Inflammatory macrophage (primary cell): ENCODE measurements at regions not wholly inside any gene's neighbourhood (a gene's known extent, or its start where the extent isn't known, plus 50 kb on each side); places are given as distances from the start of the nearest gene placed in this dataset.
"Not testable (repeated sequence)": the region's sequence is repeated elsewhere in the genome, so short reads cannot be mapped to it uniquely, and the experiment has no call there.

Experiments used
- DNase-seq, 2 donors: peaks; one replicate each; pipeline ENCODE4 v3.0.0-alpha.2; 2020 to 2022

DNA sequence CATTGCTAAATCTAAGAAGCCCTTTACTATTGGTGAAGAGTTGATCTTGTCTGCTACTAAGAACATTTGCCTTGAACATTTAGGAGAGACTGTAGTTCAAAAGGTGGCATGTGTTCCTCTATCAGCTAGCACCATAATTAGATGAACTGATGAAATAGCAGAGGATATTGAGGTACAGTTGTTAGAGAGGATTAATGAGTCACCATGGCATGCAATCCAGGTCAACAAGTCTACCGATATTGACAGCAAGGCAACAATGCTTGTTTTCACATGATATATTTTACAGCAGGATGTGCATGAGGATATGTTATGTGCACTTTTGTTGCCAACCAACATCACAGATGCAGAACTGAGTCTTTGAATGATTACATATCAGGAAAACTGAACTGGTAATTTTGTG is 134.3 kb upstream of the CDH9 start:
- DNase-seq = no peak

DNA sequence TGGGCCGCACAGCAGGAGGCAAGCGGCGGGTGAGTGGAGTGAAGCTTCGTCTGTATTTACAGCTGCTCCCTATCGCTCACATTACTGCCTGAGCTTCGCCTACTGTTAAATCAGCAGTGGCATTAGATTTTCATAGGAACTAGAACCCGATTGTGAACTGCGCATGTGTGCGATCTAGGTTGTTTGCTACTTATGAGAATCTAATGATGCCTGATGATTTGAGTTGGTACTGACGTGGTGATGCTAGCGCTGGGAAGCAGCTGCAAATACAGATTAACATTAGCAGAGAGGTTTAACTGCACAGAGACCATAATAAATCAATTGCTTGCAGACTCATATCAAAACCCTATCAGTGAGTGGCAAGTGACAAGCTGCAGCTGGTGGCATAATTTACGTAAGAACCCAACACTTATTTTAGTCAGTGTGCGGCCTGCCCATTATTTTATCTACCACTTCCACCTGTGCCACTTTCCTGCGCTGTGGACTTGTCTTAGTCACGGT is 133.4 kb upstream of the CDH9 start:
- DNase-seq = no peak

DNA sequence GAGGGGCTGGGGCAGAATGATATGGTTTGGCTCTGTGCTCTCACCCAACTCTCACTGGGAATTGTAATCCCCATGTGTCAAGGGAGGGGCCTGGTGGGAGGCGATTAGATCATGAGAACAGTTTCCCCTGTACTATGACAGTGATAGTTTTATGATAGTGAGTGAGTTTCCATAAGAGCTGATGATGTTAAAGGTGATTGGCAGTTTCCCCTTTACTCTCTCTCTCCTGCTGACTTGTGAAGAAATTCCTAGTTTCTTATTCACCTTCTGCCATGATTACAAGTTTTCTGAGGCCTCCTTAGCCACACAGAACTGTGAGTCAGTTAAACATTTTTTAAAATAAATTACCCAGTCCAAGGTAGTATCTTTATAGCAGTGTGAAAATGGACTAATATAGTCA is 120.4 kb upstream of the CDH9 start:
- DNase-seq = no peak

DNA sequence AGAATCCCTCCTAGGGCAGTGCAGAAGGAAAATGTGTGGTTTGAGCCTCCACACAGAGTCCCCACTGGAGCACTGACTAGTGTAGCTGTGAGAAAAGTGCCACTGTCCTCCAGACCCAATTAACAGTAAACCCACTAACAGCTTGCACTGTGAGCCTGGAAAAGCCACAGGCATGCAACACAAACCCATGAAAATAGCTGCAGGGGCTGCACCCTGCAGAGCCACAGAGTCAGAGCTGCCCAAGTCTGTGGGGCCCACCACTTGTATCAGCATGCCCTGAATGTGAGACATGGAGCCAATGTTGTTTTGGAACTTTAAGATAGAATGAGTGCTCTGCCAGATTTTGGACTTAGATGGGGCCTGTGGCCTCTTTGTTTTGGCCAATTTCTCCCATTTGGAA is 119.8 kb upstream of the CDH9 start:
- DNase-seq = no peak

DNA sequence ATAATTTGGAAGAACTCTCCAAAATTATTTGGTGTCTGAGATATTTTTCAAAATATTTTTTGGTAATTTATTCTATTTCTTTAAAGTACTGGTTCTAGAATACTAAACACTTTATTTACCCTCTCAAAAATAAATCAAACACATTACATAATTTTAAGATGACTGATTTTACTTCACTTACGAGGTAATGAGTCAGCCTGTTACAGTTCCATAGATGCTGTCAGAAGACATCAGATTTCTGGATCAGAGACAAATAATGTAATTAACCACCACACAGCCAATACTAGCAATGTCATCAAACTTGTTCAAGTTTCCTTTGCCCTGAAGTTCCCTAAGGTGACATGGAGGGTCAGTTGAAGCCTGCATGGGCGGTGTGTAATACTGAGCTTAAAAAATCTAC is 106.1 kb upstream of the CDH9 start:
- no peak for DNase-seq

DNA sequence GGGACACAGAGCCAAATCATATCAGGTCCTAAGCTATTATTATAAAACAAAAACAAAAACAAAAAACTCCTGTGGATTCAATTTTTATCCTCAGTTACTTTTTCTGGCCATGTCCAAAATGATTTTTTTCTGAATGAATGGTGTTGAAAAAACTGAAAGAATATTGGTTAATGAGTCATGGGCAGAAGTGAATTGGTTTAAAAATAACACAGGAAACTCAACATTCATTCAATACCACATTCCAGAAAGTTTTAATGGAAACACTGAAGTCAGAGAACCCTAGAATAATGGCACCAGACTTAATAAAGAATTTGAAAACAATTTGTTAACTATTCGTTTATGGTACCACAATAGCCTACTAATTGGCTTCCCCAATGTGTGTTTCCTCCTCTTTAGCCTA is 102.4 kb upstream of the CDH9 start:
- no peak for DNase-seq

DNA sequence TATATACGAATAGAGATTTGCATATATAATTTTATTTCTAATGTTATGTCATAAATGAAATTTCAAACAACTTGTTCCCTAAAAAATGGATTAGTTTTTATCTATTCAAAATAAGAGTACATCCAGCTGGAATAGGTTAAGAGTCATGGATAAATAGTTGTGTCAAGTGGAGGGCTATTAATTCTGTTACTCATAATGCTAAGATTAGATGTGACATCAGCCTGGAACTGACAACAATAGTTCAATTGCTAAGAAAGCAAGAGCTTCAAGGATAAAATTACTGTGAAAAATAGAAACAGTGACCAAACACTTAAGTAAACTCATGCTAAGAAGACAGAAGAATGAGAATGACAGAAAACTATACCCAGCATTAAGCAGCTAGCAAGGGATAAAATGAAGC is 92.2 kb upstream of the CDH9 start:
- DNase-seq = no peak

DNA sequence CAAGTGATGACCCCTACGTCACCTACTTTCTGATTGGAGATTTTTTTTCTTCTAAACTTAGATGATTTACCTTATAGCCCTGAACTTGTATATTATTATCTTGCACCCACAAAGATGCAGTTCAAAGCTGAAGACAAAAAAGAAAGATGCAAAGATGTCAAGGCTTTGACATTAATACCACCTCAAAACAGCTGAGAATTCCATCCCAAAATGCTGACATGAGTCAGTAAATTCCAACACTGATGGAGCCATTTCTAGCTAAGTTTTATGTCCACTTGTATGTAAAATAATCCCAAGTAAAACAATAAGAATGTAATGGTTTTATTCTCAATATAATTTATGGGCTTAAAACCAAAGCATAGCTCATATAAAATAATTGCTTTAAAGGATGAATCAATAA is 91.5 kb upstream of the CDH9 start:
- no peak for DNase-seq

DNA sequence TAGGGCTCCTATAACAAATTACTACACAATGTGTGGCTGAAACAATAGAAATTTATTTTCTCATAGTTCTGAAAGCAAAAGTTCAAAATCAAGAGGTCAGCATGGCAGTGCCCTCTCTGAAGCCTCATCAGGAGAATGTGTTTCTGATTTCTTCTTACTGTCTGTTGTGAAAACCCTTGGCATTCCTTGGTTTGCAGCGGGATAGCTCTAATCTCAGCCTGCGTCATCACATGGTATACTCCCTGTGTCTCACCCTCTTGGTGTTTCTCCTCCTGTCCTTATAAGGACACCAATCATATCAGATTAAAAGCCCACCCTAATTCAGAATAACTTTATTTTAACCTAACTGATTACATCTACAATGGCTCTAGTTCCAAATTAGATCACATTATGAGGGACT is 87.5 kb upstream of the CDH9 start:
- no peak for DNase-seq

DNA sequence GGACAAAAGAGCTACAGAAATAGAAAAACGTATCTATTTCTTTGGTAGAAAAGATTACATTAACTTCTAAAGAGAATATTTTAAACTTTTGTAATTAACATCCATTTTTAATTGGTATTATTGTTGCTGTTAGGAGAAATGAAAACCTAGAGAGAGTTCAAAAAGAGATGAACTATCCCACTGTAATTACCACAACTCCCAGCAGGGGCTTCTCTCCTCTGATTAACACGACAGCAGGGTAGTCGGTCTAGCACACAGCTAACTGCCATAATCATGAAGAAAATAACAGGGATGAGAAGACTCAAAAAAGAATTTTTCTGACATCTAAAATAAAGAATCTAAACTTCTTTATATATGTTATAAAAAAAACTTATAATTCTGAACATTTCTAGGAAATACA is 86.2 kb upstream of the CDH9 start:
- no peak for DNase-seq

DNA sequence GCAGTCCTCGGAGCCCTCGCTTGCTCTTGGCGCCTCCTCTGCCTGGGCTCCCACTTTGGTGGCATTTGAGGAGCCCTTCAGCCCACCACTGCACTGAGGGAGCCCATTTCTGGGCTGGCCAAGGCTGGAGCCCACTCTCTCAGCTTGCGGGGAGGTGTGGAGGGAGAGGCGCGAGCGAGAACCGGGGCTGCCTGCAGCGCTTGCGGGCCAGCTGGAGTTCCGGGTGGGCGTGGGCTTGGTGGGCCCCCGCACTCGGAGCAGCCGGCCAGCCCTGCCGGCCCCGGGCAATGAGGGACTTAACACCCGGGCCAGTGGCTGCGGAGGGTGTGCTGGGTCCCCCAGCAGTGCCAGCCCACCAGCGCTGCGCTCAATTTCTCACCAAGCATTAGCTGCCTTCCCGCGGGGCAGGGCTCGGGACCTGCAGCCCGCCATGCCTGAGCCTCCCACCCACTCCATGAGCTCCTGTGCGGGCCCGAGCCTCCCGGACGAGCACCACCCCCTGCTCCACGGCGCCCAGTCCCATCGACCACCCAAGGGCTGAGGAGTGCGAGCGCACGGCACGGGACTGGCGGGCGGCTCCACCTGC is 81.4 kb upstream of the CDH9 start:
- not testable (repeated sequence) for DNase-seq

DNA sequence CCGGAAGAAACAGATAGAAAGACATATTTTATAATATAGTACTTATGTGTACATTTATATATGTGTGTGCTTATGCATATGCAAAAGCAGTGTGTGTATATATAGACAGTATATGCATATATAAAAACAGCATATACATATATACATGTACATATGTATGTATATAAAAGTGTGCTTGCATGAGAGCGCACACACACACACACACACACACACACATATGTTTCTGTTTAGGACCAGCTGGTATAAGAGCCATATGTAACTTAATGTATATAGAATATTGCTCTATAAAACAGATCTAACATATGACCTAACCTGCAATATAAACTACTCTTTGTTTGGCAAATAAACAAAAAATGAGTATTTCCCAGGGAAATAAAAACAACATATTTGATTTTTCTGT is 65.1 kb upstream of the CDH9 start:
- no peak for DNase-seq

DNA sequence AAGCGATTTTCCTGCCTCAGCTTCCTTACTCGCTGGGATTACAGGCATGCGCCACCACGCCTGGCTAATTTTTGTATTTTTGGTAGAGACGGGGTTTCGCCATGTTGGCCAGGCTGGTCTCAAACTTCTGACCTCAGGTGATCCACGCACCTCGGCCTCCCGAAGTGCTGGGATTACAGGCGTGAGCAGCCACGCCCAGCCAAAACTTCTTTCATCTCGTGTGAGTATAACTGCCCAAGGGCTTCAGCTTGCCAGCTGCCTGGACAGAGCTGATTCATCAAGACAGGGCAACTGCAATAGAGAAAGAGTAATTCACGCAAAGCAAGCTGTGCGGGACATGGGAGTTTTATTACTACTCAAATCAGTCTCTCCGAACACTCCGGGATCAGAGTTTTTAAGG is 57.4 kb upstream of the CDH9 start:
- DNase-seq = not testable (repeated sequence)

DNA sequence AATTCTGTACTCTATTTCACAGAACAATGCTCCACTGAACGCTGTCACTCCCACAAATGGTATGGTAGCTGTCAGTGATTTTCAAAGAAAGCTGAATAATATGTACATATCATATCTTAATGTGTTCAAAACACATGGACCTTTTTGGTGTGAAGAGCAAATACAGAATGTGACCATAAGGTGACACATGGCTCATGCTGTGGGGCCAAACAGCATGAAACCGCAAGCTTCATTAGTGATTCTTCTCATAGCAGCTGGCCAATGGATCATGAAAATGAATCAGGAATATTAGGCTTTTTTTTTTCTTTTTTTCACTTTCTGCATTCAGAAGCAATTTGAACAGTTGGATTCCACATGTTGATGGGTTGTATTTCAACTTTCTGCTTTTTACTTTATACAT is 54.9 kb upstream of the CDH9 start:
- no peak for DNase-seq

DNA sequence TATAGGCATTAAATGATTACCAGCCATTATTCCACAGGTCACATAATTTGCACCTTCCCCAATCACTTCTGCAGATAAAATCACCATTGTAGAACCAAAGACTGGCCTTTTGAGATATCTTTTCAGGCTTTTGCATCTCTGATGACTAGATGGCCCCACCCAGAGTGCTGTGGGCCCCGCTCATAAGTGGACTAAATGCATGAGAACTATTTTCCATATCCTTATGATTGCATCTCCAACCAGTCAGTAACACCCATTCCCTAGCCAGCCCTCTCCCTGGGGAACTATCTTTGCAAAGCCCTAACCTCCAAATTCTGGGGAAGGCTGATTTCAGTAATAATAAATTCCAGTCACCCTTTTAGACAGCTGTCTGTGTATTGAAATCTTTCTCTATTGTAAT is 53.5 kb upstream of the CDH9 start:
- DNase-seq = no peak

DNA sequence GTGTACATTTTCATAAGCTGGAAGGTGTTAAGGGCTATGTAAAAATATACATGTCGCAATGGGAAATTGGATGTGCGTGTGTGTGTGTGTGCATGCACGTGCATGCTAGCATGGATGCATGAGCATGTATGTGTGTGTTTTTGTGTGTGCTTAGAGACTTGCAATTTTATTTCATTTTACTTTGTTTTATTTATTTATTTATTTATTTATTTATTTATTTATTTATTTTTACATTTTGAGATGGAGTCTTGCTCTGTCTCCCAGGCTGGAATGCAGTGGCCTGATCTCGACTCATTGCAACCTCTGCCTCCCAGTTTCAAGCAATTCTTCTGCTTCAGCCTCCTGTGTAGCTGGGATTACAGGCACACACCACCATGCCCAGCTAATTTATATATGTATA is 50.4 kb upstream of the CDH9 start:
- not testable (repeated sequence) for DNase-seq
